ENCODE measurements at regions not wholly inside any gene's neighbourhood (a gene's known extent, or its start where the extent isn't known, plus 50 kb on each side); places are given as distances from the start of the nearest gene placed in this dataset.

GRCh38 chr16:86297866-86298757, 212.2 kb upstream of the FOXF1 start:
- no peak for TF ChIP-seq CTCF (IDR thresholded peaks at IDR 0.05 in 2 of 3, conservative IDR thresholded peaks at IDR 0.05 in 1 of 3; ENCODE audit: borderline replicate concordance in 1 of 3, insufficient read depth in 1 of 3, low read depth in 2 of 3, low read length in 2 of 3)
- no peak for TF ChIP-seq REST (IDR thresholded peaks at IDR 0.05; ENCODE audit: low read depth)
- TF ChIP-seq YY1 (IDR thresholded peaks at IDR 0.05; ENCODE audit: extremely low read depth, insufficient replicate concordance, low read depth, low read length), result no peak
- TF ChIP-seq POLR2A (IDR thresholded peaks at IDR 0.05; ENCODE audit: borderline replicate concordance, extremely low read depth, insufficient read depth, insufficient read length), result no peak
- no peak for TF ChIP-seq TCF7L2 (IDR thresholded peaks at IDR 0.05; ENCODE audit: borderline replicate concordance, extremely low read depth, insufficient read depth, insufficient read length)
